ENCODE measurements at regions not wholly inside any gene's neighbourhood (a gene's known extent, or its start where the extent isn't known, plus 50 kb on each side); places are given as distances from the start of the nearest gene placed in this dataset.

DNA sequence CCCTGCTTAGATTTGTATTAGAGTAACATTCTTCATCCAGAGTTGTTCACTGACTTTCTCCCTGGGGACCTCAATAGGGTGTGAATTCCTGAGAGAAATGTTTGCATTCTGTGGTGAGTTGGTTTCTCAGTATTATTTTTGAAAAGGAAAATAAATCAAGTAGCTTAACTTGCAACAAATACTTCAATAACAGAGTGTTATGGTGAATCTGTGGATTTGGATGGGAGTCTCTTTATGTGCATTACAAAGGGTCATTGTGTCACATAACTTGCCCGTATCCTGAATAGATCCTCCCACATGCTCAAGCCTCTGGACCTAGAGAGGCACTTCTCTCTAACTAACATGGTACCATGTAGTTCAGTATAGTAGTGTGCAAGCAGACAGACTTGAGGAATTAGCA is 68.4 kb upstream of the IPO9 start:
- H3K9me3 ChIP-seq (ENCODE audit: control insufficient read depth in 1 of 2, low read length in 2 of 2), result no peaks in the 10 kb centered on the region
- peaks cover 0 to 6% of the 10 kb centered on the region in 2 donors for H3K4me1 ChIP-seq (ENCODE audit: control insufficient read depth in 1 of 2, insufficient read depth in 2 of 2, low read length in 2 of 2)
- H3K36me3 ChIP-seq (ENCODE audit: control insufficient read depth in 1 of 2, insufficient read depth in 2 of 2, low read length in 2 of 2), result no peaks in the 10 kb centered on the region
- no peak overlapping the region for H3K27ac ChIP-seq (ENCODE audit: low read depth, low read length)
- H3K4me3 ChIP-seq (ENCODE audit: low read depth in 1 of 2, low read length in 2 of 2), result no peak overlapping the region
- no peak overlapping the region for H3K9ac ChIP-seq (ENCODE audit: low read depth in 1 of 2, low read length in 2 of 2)
- H3K27me3 ChIP-seq (ENCODE audit: control insufficient read depth in 1 of 2, insufficient read depth in 2 of 2, low read length in 2 of 2), result no peaks in the 10 kb centered on the region

DNA sequence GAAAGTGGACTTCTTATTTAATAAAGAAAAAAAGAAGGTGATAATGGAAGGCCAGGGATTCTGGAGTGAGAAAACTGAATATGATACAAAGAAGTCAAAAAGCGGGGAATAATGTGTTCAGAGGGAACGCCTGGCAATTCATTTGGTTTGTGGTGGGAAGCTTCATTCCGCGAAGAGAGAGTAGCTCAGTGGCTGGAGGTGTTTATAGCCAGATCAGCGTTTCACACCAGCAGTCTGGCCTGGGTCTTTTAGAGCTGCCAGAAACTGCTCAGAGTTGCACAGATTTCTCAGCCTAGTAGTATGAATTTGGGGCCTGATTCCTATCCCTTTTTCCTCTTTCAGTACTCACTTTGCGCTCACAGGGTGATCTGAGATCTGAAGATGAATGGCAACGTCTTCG is 67.8 kb upstream of the IPO9 start:
- Histone ChIP-seq H3K4me1 (ENCODE audit: control insufficient read depth in 1 of 2, insufficient read depth in 2 of 2, low read length in 2 of 2) (peaks cover 0 to 6% of the 10 kb centered on the region in 2 donors), H3K27me3 (ENCODE audit: control insufficient read depth in 1 of 2, insufficient read depth in 2 of 2, low read length in 2 of 2) (no peaks in the 10 kb centered on the region), H3K27ac (ENCODE audit: low read depth, low read length) (no peak overlapping the region), H3K4me3 (ENCODE audit: low read depth in 1 of 2, low read length in 2 of 2) (no peak overlapping the region), H3K9me3 (ENCODE audit: control insufficient read depth in 1 of 2, low read length in 2 of 2) (no peaks in the 10 kb centered on the region), H3K9ac (ENCODE audit: low read depth in 1 of 2, low read length in 2 of 2) (no peak overlapping the region), H3K36me3 (ENCODE audit: control insufficient read depth in 1 of 2, insufficient read depth in 2 of 2, low read length in 2 of 2) (no peaks in the 10 kb centered on the region)

DNA sequence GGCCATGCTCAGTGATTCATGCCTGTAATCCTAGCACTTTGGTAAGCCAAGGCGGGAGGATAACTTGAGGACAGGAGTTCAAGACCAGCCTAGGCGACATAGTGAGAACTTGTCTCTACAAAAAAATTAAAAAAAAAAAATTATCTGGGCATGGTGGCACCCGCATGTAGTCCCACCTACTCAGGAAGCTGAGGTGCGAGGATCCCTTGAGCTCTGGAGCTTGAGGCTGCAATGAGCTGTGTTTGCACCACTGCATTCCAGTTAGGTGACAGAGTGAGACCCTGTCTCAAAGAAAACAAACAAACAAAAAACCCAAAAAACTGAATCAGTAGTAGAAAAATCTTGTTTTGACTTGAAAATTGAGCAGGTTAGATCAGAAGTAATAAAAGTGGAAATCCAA is 67.1 kb upstream of the IPO9 start:
- H3K4me3 ChIP-seq (ENCODE audit: low read depth in 1 of 2, low read length in 2 of 2), result no peak overlapping the region
- no peaks in the 10 kb centered on the region for H3K36me3 ChIP-seq (ENCODE audit: control insufficient read depth in 1 of 2, insufficient read depth in 2 of 2, low read length in 2 of 2)
- no peaks in the 10 kb centered on the region for H3K27me3 ChIP-seq (ENCODE audit: control insufficient read depth in 1 of 2, insufficient read depth in 2 of 2, low read length in 2 of 2)
- H3K9me3 ChIP-seq (ENCODE audit: control insufficient read depth in 1 of 2, low read length in 2 of 2), result no peaks in the 10 kb centered on the region
- no peak overlapping the region for H3K9ac ChIP-seq (ENCODE audit: low read depth in 1 of 2, low read length in 2 of 2)
- H3K4me1 ChIP-seq (ENCODE audit: control insufficient read depth in 1 of 2, insufficient read depth in 2 of 2, low read length in 2 of 2), result peaks cover 0 to 6% of the 10 kb centered on the region in 2 donors
- H3K27ac ChIP-seq (ENCODE audit: low read depth, low read length), result no peak overlapping the region

DNA sequence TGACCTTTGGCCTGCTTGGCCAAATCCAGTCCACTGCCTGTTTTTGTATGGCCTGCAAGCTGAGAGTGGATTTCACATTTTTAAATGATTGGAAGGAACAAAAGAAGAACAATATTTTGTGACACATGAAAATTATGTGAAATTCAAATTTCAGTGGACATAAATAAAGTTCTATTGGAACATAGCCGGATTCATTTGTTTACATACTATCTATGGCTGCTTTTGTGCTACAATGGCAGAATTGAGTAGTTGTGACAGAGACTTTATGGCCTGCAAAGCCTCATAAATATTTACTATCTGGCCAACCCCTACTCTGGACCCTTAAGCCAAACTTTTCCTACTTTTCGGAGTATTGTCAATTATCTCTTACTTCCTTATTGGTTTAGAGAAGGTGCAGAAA is 66.6 kb upstream of the IPO9 start:
- Histone ChIP-seq H3K27me3 (ENCODE audit: control insufficient read depth in 1 of 2, insufficient read depth in 2 of 2, low read length in 2 of 2) (no peaks in the 10 kb centered on the region), H3K9ac (ENCODE audit: low read depth in 1 of 2, low read length in 2 of 2) (no peak overlapping the region), H3K36me3 (ENCODE audit: control insufficient read depth in 1 of 2, insufficient read depth in 2 of 2, low read length in 2 of 2) (no peaks in the 10 kb centered on the region), H3K9me3 (ENCODE audit: control insufficient read depth in 1 of 2, low read length in 2 of 2) (no peaks in the 10 kb centered on the region), H3K4me1 (ENCODE audit: control insufficient read depth in 1 of 2, insufficient read depth in 2 of 2, low read length in 2 of 2) (peaks cover 0 to 6% of the 10 kb centered on the region in 2 donors), H3K27ac (ENCODE audit: low read depth, low read length) (no peak overlapping the region), H3K4me3 (ENCODE audit: low read depth in 1 of 2, low read length in 2 of 2) (no peak overlapping the region)

DNA sequence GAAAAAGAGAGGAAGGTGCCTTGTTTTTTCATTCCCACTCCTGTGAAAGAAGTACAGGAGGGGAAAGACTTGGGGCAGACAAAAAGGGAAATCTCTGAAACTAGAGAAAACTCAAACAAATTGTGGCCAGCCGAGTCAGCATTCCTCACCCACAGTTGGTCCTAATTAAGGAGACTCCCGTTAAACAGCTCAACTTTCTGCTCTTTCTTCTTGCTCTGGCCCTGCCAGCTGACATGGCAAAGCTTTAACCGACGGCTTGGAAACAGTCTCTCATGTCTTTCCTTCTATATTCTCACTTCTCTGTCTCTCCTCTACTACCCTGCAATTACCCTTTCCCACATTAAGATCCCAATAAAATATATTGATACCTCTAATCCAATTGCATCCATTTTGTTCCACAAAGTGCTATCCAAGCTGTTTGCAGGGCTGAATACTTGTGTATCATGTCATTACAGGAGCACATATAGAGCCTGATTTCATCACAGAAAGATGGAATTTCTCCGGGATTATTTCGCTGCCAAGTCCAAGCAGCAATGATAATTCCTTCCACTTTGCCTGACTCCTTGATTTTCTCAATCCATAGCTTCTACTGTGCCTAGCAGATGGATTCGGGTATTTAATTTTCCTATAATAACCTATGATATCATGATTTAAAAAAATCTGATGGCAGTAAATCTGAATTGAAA is 65.4 kb upstream of the IPO9 start:
- no peaks in the 10 kb centered on the region for H3K27me3 ChIP-seq (ENCODE audit: control insufficient read depth in 1 of 2, insufficient read depth in 2 of 2, low read length in 2 of 2)
- H3K27ac ChIP-seq (ENCODE audit: low read depth, low read length), result no peak overlapping the region
- H3K4me1 ChIP-seq (ENCODE audit: control insufficient read depth in 1 of 2, insufficient read depth in 2 of 2, low read length in 2 of 2), result peaks cover 0 to 6% of the 10 kb centered on the region in 2 donors
- no peaks in the 10 kb centered on the region for H3K36me3 ChIP-seq (ENCODE audit: control insufficient read depth in 1 of 2, insufficient read depth in 2 of 2, low read length in 2 of 2)
- no peaks in the 10 kb centered on the region for H3K9me3 ChIP-seq (ENCODE audit: control insufficient read depth in 1 of 2, low read length in 2 of 2)
- H3K4me3 ChIP-seq (ENCODE audit: low read depth in 1 of 2, low read length in 2 of 2), result no peak overlapping the region
- H3K9ac ChIP-seq (ENCODE audit: low read depth in 1 of 2, low read length in 2 of 2), result no peak overlapping the region

DNA sequence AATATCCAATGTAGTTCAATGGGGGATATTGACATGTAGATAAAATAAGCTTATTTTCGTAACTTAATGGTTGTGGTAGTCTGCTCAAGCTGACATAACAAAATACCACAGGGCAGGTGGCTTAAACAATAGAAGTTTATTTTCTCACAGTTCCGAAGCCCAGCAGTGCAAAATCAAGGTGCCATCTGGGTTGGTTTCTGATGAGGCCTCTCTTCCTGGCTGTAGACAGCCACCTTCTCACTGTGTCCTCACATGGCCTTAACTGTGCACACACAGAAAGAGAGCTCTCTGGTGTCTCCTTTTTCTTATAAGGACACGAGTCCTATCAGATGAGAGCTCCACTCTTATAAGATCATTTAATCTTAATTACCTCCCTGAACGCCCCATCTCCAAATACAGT is 64.8 kb upstream of the IPO9 start:
- no peak overlapping the region for H3K4me3 ChIP-seq (ENCODE audit: low read depth in 1 of 2, low read length in 2 of 2)
- H3K4me1 ChIP-seq (ENCODE audit: control insufficient read depth in 1 of 2, insufficient read depth in 2 of 2, low read length in 2 of 2), result peaks cover 0 to 10% of the 10 kb centered on the region in 2 donors
- no peaks in the 10 kb centered on the region for H3K36me3 ChIP-seq (ENCODE audit: control insufficient read depth in 1 of 2, insufficient read depth in 2 of 2, low read length in 2 of 2)
- no peak overlapping the region for H3K9ac ChIP-seq (ENCODE audit: low read depth in 1 of 2, low read length in 2 of 2)
- no peak overlapping the region for H3K27ac ChIP-seq (ENCODE audit: low read depth, low read length)
- H3K27me3 ChIP-seq (ENCODE audit: control insufficient read depth in 1 of 2, insufficient read depth in 2 of 2, low read length in 2 of 2), result no peaks in the 10 kb centered on the region
- no peaks in the 10 kb centered on the region for H3K9me3 ChIP-seq (ENCODE audit: control insufficient read depth in 1 of 2, low read length in 2 of 2)

DNA sequence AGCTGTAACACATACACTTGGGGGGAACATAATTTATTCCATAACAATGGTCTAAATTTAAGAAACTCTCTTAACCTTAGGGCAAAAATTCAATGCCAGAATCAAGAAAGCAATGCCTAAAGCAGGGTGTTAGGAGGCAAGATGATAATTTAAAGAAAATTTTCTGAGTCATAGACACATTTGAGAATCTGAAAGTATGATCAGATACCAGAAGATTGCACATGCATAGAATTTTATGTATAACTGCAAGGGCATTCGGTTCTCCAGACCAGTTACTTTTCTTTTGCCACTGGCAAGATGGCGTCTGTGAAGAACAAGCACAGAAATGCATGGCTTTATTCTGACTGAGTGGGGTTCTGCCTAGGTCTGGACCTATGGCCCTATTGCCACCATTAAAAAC is 64.4 kb upstream of the IPO9 start:
- Histone ChIP-seq H3K9me3 (ENCODE audit: control insufficient read depth in 1 of 2, low read length in 2 of 2) (no peaks in the 10 kb centered on the region), H3K27ac (ENCODE audit: low read depth, low read length) (no peak overlapping the region), H3K4me1 (ENCODE audit: control insufficient read depth in 1 of 2, insufficient read depth in 2 of 2, low read length in 2 of 2) (peaks cover 0 to 10% of the 10 kb centered on the region in 2 donors), H3K4me3 (ENCODE audit: low read depth in 1 of 2, low read length in 2 of 2) (no peak overlapping the region), H3K36me3 (ENCODE audit: control insufficient read depth in 1 of 2, insufficient read depth in 2 of 2, low read length in 2 of 2) (no peaks in the 10 kb centered on the region), H3K9ac (ENCODE audit: low read depth in 1 of 2, low read length in 2 of 2) (no peak overlapping the region), H3K27me3 (ENCODE audit: control insufficient read depth in 1 of 2, insufficient read depth in 2 of 2, low read length in 2 of 2) (no peaks in the 10 kb centered on the region)

DNA sequence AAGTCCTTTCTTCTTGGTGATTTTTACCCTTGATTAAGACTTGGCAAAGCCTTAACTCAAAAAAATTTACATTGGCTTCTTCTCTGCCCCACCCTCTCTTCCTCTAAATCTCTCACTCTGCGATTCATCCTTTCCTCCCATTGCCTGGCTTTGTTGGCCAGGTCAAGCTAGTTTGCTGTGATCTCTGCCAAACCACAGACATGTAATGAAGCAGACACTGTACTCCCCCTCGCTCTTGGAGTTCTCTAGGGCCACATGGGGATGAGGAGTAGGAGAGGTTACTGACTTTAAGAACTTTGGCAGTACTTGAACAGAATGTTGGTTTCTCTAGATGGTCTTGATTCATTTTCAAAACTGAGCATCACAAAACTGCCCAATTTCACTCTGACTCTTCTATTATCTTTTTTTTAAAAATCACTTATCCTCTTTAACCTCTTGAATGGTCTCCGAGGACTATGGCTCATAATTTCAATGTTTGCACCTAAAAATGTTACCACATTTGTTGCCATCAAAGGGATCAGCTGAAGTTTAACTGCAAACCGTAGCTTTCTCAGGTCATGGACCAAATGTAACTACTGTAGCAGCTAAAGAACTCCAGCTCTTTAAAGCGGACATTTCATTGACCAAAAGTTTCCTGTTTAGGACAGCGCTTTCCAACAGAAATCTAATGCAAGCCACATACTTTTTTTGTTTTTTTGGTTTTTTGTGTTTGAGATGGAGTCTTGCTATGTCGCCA is 62.7 kb upstream of the IPO9 start:
- Histone ChIP-seq H3K4me3 (ENCODE audit: low read depth in 1 of 2, low read length in 2 of 2) (no peak overlapping the region), H3K9me3 (ENCODE audit: control insufficient read depth in 1 of 2, low read length in 2 of 2) (no peaks in the 10 kb centered on the region), H3K36me3 (ENCODE audit: control insufficient read depth in 1 of 2, insufficient read depth in 2 of 2, low read length in 2 of 2) (no peaks in the 10 kb centered on the region), H3K27ac (ENCODE audit: low read depth, low read length) (no peak overlapping the region), H3K27me3 (ENCODE audit: control insufficient read depth in 1 of 2, insufficient read depth in 2 of 2, low read length in 2 of 2) (no peaks in the 10 kb centered on the region), H3K4me1 (ENCODE audit: control insufficient read depth in 1 of 2, insufficient read depth in 2 of 2, low read length in 2 of 2) (peaks cover 5 to 10% of the 10 kb centered on the region in 2 donors), H3K9ac (ENCODE audit: low read depth in 1 of 2, low read length in 2 of 2) (no peak overlapping the region)

DNA sequence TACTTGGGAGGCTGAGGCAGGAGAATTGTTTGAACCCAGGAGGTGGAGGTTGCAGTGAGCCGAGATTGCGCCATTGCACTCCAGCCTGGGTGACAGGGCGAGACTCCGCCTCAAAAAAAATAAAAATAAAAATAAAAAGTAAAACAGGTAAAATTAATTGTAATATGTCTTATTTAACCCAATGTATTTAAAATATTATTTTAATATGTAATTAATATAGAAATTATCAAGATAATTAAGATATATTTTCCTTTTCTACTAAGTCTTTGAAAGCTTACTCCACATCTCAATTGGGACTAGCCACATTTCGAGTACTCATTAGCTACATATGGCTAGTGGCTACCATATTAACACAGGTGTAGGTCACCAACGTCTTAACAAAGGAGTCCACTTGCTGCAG is 61.6 kb upstream of the IPO9 start:
- Histone ChIP-seq H3K27me3 (ENCODE audit: control insufficient read depth in 1 of 2, insufficient read depth in 2 of 2, low read length in 2 of 2) (no peaks in the 10 kb centered on the region), H3K9ac (ENCODE audit: low read depth in 1 of 2, low read length in 2 of 2) (no peak overlapping the region), H3K4me3 (ENCODE audit: low read depth in 1 of 2, low read length in 2 of 2) (no peak overlapping the region), H3K9me3 (ENCODE audit: control insufficient read depth in 1 of 2, low read length in 2 of 2) (peaks cover 0 to 3% of the 10 kb centered on the region in 2 donors), H3K4me1 (ENCODE audit: control insufficient read depth in 1 of 2, insufficient read depth in 2 of 2, low read length in 2 of 2) (peaks cover 5 to 9% of the 10 kb centered on the region in 2 donors), H3K27ac (ENCODE audit: low read depth, low read length) (no peak overlapping the region), H3K36me3 (ENCODE audit: control insufficient read depth in 1 of 2, insufficient read depth in 2 of 2, low read length in 2 of 2) (no peaks in the 10 kb centered on the region)

DNA sequence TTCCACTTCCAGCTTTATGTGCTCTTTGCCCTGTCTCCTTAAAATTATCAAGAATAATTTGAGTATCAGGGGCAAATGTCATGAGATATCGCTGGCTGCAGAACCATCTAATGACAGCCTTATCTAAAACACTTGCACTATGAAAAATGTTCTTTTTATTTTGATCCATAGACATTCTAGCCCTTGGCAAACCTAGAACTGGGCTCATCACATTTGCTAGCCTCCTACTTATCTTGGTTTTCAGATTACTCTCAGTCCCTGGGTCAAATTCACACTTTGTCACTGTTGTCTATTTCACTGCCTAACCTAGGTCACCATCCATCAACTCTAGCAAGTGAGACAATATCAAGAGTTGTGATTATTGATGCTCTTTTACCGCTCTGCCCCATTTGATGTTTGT is 59.9 kb upstream of the IPO9 start:
- peaks cover 4 to 5% of the 10 kb centered on the region in 2 donors for H3K4me1 ChIP-seq (ENCODE audit: control insufficient read depth in 1 of 2, insufficient read depth in 2 of 2, low read length in 2 of 2)
- peaks cover 0 to 3% of the 10 kb centered on the region in 2 donors for H3K9me3 ChIP-seq (ENCODE audit: control insufficient read depth in 1 of 2, low read length in 2 of 2)
- no peaks in the 10 kb centered on the region for H3K27me3 ChIP-seq (ENCODE audit: control insufficient read depth in 1 of 2, insufficient read depth in 2 of 2, low read length in 2 of 2)
- no peak overlapping the region for H3K27ac ChIP-seq (ENCODE audit: low read depth, low read length)
- H3K9ac ChIP-seq (ENCODE audit: low read depth in 1 of 2, low read length in 2 of 2), result no peak overlapping the region
- H3K36me3 ChIP-seq (ENCODE audit: control insufficient read depth in 1 of 2, insufficient read depth in 2 of 2, low read length in 2 of 2), result no peaks in the 10 kb centered on the region
- no peak overlapping the region for H3K4me3 ChIP-seq (ENCODE audit: low read depth in 1 of 2, low read length in 2 of 2)
